Stimulated activated CD4-positive, alpha-beta T cell treated with anti-CD3 and anti-CD28 coated beads, Interleukin-4, amount 100 ng/mL, for 48 hours (primary cell): ENCODE measurements at regions not wholly inside any gene's neighbourhood (a gene's known extent, or its start where the extent isn't known, plus 50 kb on each side); places are given as distances from the start of the nearest gene placed in this dataset.

Experiments
- DNase-seq, 2 donors: peaks; one replicate each; pipeline ENCODE4 v3.0.0-alpha.2; 2020; ENCODE audit warnings: low read depth in 2 of 2

- no peak for DNase-seq
Measured at GRCh38 chr20:22504829-22505377, 79.5 kb downstream of the FOXA2 start.

- DNase-seq = no peak
Measured at GRCh38 chr20:22503577-22503976, 80.8 kb downstream of the FOXA2 start.

- DNase-seq = no peak
Measured at GRCh38 chr20:22502731-22503191, 81.6 kb downstream of the FOXA2 start.

GRCh38 chr20:22501566-22502344, 82.6 kb downstream of the FOXA2 start:
- DNase-seq = no peak

GRCh38 chr20:22501034-22501433, 83.3 kb downstream of the FOXA2 start:
- no peak for DNase-seq

- no peak for DNase-seq
Measured at GRCh38 chr20:22499515-22500166, 84.7 kb downstream of the FOXA2 start.

GRCh38 chr20:22496817-22497216, 87.6 kb downstream of the FOXA2 start:
- DNase-seq = no peak

GRCh38 chr20:22495789-22496188, 88.6 kb downstream of the FOXA2 start:
- DNase-seq = no peak

- DNase-seq = no peak
Measured at GRCh38 chr20:22495172-22495571, 89.2 kb downstream of the FOXA2 start.

GRCh38 chr20:22492497-22492896, 91.9 kb downstream of the FOXA2 start:
- DNase-seq = no peak

GRCh38 chr20:22491194-22491505, 93.2 kb downstream of the FOXA2 start:
- no peak for DNase-seq

- no peak for DNase-seq
Measured at GRCh38 chr20:22490287-22491193, 93.8 kb downstream of the FOXA2 start.

GRCh38 chr20:22489626-22490286, 94.6 kb downstream of the FOXA2 start:
- no peak for DNase-seq

GRCh38 chr20:22480336-22480735, 104.0 kb downstream of the FOXA2 start:
- DNase-seq = no peak

- no peak for DNase-seq
Measured at GRCh38 chr20:22475662-22476061, 108.7 kb downstream of the FOXA2 start.

GRCh38 chr20:22474224-22474623, 110.1 kb downstream of the FOXA2 start:
- DNase-seq = no peak

GRCh38 chr20:22473293-22473692, 111.1 kb downstream of the FOXA2 start:
- DNase-seq = no peak

- no peak for DNase-seq
Measured at GRCh38 chr20:22472447-22473100, 111.8 kb downstream of the FOXA2 start.

- DNase-seq = no peak
Measured at GRCh38 chr20:22471156-22471836, 113.1 kb downstream of the FOXA2 start.

- DNase-seq = no peak
Measured at GRCh38 chr20:22470620-22471026, 113.7 kb downstream of the FOXA2 start.
